ENCODE measurements at regions not wholly inside any gene's neighbourhood (a gene's known extent, or its start where the extent isn't known, plus 50 kb on each side); places are given as distances from the start of the nearest gene placed in this dataset.

DNA sequence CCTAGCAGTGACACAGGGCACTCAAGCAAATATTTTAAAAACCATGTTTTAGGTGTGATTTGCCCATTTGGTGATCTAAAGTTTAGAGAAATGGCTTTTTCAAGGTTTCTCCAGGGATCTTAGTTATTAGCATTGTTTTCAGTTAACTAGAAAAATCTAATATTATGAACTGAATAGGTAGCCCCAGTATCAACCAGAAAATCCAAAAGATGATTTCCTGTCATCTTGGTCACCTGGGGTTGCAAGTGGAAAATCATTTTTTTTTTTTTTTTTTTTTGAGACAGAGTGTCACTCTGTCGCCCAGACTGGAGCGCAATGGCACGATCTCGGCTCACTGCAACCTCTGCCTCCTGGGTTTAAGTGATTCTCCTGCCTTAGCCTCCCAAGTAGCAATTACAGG lies 106.6 kb upstream of the FMN2 start:
- TF ChIP-seq, protein P1, sequence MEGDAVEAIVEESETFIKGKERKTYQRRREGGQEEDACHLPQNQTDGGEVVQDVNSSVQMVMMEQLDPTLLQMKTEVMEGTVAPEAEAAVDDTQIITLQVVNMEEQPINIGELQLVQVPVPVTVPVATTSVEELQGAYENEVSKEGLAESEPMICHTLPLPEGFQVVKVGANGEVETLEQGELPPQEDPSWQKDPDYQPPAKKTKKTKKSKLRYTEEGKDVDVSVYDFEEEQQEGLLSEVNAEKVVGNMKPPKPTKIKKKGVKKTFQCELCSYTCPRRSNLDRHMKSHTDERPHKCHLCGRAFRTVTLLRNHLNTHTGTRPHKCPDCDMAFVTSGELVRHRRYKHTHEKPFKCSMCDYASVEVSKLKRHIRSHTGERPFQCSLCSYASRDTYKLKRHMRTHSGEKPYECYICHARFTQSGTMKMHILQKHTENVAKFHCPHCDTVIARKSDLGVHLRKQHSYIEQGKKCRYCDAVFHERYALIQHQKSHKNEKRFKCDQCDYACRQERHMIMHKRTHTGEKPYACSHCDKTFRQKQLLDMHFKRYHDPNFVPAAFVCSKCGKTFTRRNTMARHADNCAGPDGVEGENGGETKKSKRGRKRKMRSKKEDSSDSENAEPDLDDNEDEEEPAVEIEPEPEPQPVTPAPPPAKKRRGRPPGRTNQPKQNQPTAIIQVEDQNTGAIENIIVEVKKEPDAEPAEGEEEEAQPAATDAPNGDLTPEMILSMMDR (IDR thresholded peaks at IDR 0.05) = no peak
- TF ChIP-seq POLR2A (IDR thresholded peaks at IDR 0.05) (no peak), POLR2AphosphoS5 (IDR thresholded peaks at IDR 0.05; ENCODE audit: insufficient read depth in 1 of 2, low read depth in 1 of 2) (no peak)

Measured in vagina (tissue), 2 donors.